SK-N-SH (cell line): ENCODE measurements at regions not wholly inside any gene's neighbourhood (a gene's known extent, or its start where the extent isn't known, plus 50 kb on each side); places are given as distances from the start of the nearest gene placed in this dataset.

Experiments used
- CHD2 ChIP-seq: fragments of 150-350 bp; IDR thresholded peaks from 2 replicates; pipeline ENCODE4 v1.6.1; 2018; ENCODE audit warnings: low read length; ENCODE audit not compliant: partially characterized antibody
- EZH2phosphoT487 ChIP-seq: fragments of 200-600 bp; sonication (generic); IDR thresholded peaks from 2 replicates; pipeline ENCODE4 v1.6.1; 2017; ENCODE audit warnings: low read depth, mixed run types, mild to moderate bottlenecking, antibody characterized with exemption, moderate library complexity, borderline replicate concordance
- GATA2 ChIP-seq: sonication (generic); formaldehyde crosslinking; IDR thresholded peaks from 2 replicates; pipeline ENCODE4 v1.5.0; 2020; ENCODE audit warnings: mild to moderate bottlenecking, missing genetic modification reagents
- MXI1 ChIP-seq: IDR thresholded peaks from 2 replicates; pipeline ENCODE4 v1.6.1; 2012; ENCODE audit warnings: mild to moderate bottlenecking, low read depth, low read length, improper control_type of control experiment
- NRF1 ChIP-seq: IDR thresholded peaks from 2 replicates; pipeline ENCODE4 v1.6.1; 2012; ENCODE audit warnings: low read depth, mild to moderate bottlenecking, low read length
- RAD21 ChIP-seq: IDR thresholded peaks from 2 replicates; pipeline ENCODE4 v1.6.1; 2012; ENCODE audit warnings: mild to moderate bottlenecking, low read length
- RFX5 ChIP-seq: IDR thresholded peaks from 2 replicates; pipeline ENCODE4 v1.6.1; 2012; ENCODE audit warnings: mild to moderate bottlenecking, improper control_type of control experiment, low read length
- YY1 ChIP-seq: IDR thresholded peaks from 2 replicates; pipeline ENCODE4 v1.4.0; 2012; ENCODE audit warnings: low read depth, mild to moderate bottlenecking
- TF ChIP-seq, protein P1 (sequence below): fragments of 200-600 bp; sonication (generic); IDR thresholded peaks from 2 replicates; pipeline ENCODE4 v1.6.1; 2017; ENCODE audit warnings: antibody characterized with exemption, mild to moderate bottlenecking, moderate library complexity
- TF ChIP-seq, protein P2 (sequence below): IDR thresholded peaks from 2 replicates; pipeline ENCODE4; 2012
- TF ChIP-seq, protein P3 (sequence below): IDR thresholded peaks from 2 replicates; pipeline ENCODE4 v1.6.1; 2012; ENCODE audit warnings: mild to moderate bottlenecking, low read depth, low read length, moderate library complexity
- TF ChIP-seq, protein P4 (sequence below): IDR thresholded peaks from 2 replicates; pipeline ENCODE4 v1.4.0; 2012; ENCODE audit warnings: low read depth

DNA sequence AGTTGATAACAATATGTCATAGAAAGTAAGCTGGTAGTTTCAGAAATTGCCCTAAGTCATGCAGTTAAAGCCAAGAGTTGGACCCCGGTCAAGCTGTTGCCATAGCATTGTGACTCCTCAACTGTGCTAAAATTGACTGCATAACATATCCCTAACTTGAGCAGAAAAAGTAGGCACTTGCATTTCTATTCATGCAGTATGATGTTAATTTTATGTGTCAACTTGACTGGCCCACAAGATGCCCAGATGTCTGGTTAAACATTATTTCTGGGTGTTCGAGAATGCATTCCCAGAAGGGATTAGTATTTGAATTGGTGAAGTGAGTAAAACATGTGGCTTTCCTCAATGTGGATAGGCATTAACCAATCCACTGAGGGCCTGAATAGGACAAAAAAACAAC lies 136.4 kb downstream of the GPR63 start:
- TF ChIP-seq, protein P1, sequence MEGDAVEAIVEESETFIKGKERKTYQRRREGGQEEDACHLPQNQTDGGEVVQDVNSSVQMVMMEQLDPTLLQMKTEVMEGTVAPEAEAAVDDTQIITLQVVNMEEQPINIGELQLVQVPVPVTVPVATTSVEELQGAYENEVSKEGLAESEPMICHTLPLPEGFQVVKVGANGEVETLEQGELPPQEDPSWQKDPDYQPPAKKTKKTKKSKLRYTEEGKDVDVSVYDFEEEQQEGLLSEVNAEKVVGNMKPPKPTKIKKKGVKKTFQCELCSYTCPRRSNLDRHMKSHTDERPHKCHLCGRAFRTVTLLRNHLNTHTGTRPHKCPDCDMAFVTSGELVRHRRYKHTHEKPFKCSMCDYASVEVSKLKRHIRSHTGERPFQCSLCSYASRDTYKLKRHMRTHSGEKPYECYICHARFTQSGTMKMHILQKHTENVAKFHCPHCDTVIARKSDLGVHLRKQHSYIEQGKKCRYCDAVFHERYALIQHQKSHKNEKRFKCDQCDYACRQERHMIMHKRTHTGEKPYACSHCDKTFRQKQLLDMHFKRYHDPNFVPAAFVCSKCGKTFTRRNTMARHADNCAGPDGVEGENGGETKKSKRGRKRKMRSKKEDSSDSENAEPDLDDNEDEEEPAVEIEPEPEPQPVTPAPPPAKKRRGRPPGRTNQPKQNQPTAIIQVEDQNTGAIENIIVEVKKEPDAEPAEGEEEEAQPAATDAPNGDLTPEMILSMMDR, result no peak
- TF ChIP-seq, protein P2, sequence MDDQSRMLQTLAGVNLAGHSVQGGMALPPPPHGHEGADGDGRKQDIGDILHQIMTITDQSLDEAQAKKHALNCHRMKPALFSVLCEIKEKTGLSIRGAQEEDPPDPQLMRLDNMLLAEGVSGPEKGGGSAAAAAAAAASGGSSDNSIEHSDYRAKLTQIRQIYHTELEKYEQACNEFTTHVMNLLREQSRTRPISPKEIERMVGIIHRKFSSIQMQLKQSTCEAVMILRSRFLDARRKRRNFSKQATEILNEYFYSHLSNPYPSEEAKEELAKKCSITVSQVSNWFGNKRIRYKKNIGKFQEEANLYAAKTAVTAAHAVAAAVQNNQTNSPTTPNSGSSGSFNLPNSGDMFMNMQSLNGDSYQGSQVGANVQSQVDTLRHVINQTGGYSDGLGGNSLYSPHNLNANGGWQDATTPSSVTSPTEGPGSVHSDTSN, result no peak
- TF ChIP-seq, protein P3, sequence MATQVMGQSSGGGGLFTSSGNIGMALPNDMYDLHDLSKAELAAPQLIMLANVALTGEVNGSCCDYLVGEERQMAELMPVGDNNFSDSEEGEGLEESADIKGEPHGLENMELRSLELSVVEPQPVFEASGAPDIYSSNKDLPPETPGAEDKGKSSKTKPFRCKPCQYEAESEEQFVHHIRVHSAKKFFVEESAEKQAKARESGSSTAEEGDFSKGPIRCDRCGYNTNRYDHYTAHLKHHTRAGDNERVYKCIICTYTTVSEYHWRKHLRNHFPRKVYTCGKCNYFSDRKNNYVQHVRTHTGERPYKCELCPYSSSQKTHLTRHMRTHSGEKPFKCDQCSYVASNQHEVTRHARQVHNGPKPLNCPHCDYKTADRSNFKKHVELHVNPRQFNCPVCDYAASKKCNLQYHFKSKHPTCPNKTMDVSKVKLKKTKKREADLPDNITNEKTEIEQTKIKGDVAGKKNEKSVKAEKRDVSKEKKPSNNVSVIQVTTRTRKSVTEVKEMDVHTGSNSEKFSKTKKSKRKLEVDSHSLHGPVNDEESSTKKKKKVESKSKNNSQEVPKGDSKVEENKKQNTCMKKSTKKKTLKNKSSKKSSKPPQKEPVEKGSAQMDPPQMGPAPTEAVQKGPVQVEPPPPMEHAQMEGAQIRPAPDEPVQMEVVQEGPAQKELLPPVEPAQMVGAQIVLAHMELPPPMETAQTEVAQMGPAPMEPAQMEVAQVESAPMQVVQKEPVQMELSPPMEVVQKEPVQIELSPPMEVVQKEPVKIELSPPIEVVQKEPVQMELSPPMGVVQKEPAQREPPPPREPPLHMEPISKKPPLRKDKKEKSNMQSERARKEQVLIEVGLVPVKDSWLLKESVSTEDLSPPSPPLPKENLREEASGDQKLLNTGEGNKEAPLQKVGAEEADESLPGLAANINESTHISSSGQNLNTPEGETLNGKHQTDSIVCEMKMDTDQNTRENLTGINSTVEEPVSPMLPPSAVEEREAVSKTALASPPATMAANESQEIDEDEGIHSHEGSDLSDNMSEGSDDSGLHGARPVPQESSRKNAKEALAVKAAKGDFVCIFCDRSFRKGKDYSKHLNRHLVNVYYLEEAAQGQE, result no peak
- TF ChIP-seq RFX5 (no peak), NRF1 (no peak), YY1 (no peak), MXI1 (no peak), EZH2phosphoT487 (no peak), RAD21 (no peak), CHD2 (no peak), GATA2 (CRISPR knock-in tag) (no peak)
- TF ChIP-seq, protein P4, sequence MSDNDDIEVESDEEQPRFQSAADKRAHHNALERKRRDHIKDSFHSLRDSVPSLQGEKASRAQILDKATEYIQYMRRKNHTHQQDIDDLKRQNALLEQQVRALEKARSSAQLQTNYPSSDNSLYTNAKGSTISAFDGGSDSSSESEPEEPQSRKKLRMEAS, result no peak
